Activated naive CD8-positive, alpha-beta T cell treated with anti-CD3 and anti-CD28 coated beads for 36 hours (primary cell): ENCODE measurements at regions not wholly inside any gene's neighbourhood (a gene's known extent, or its start where the extent isn't known, plus 50 kb on each side); places are given as distances from the start of the nearest gene placed in this dataset.

Source experiments
- DNase-seq: peaks from one replicate; pipeline ENCODE4 v3.0.0; 2021
- H3K27ac Mint-ChIP-seq: one replicate; pipeline ENCODE4 v1.8.0; 2022; ENCODE audit warnings: mild to moderate bottlenecking, moderate library complexity, mixed read lengths
- H3K27me3 Mint-ChIP-seq: one replicate; pipeline ENCODE4 v1.8.0; 2022; ENCODE audit warnings: mild to moderate bottlenecking, mixed read lengths
- H3K36me3 Mint-ChIP-seq: one replicate; pipeline ENCODE4 v1.8.0; 2021; ENCODE audit warnings: mild to moderate bottlenecking, mixed read lengths
- H3K4me1 Mint-ChIP-seq: one replicate; pipeline ENCODE4 v1.8.0; 2021; ENCODE audit warnings: mixed read lengths
- H3K4me3 Mint-ChIP-seq: one replicate; pipeline ENCODE4 v1.8.0; 2022; ENCODE audit warnings: mild to moderate bottlenecking, moderate library complexity, mixed read lengths
- H3K9me3 Mint-ChIP-seq: one replicate; pipeline ENCODE4 v1.8.0; 2022; ENCODE audit warnings: mixed read lengths

- Mint-ChIP-seq H3K4me3 (no peak overlapping the region), H3K27ac (no peak overlapping the region), H3K36me3 (peaks cover under 1% of the 10 kb centered on the region), H3K27me3 (peaks cover 85% of the 10 kb centered on the region), H3K4me1 (peaks cover 3% of the 10 kb centered on the region), H3K9me3 (no peaks in the 10 kb centered on the region)
- no peak for DNase-seq
Observed at GRCh38 chr5:124643336-124643735, 103.1 kb downstream of the ZNF608 start.

- H3K9me3 Mint-ChIP-seq, result no peaks in the 10 kb centered on the region
- H3K4me3 Mint-ChIP-seq, result no peak overlapping the region
- no peak overlapping the region for H3K27ac Mint-ChIP-seq
- H3K4me1 Mint-ChIP-seq, result peaks cover 1% of the 10 kb centered on the region
- H3K36me3 Mint-ChIP-seq, result no peaks in the 10 kb centered on the region
- peaks cover 75% of the 10 kb centered on the region for H3K27me3 Mint-ChIP-seq
- DNase-seq, result no peak
Observed at GRCh38 chr5:124642151-124642550, 104.3 kb downstream of the ZNF608 start.

GRCh38 chr5:124641154-124641792 is 105.2 kb downstream of the ZNF608 start:
- no peaks in the 10 kb centered on the region for H3K9me3 Mint-ChIP-seq
- no peak overlapping the region for H3K27ac Mint-ChIP-seq
- no peak for DNase-seq
- H3K36me3 Mint-ChIP-seq, result no peaks in the 10 kb centered on the region
- H3K4me3 Mint-ChIP-seq, result no peak overlapping the region
- H3K4me1 Mint-ChIP-seq, result no peaks in the 10 kb centered on the region
- peaks cover 66% of the 10 kb centered on the region for H3K27me3 Mint-ChIP-seq

GRCh38 chr5:124639095-124639665 is 107.3 kb downstream of the ZNF608 start:
- Mint-ChIP-seq H3K27ac (no peak overlapping the region), H3K9me3 (no peaks in the 10 kb centered on the region), H3K36me3 (no peaks in the 10 kb centered on the region), H3K27me3 (peaks cover 60% of the 10 kb centered on the region), H3K4me3 (no peak overlapping the region), H3K4me1 (no peaks in the 10 kb centered on the region)
- no peak for DNase-seq

GRCh38 chr5:124637011-124637410 is 109.4 kb downstream of the ZNF608 start:
- Mint-ChIP-seq H3K4me3 (no peak overlapping the region), H3K4me1 (no peaks in the 10 kb centered on the region), H3K9me3 (no peaks in the 10 kb centered on the region), H3K27ac (no peak overlapping the region), H3K36me3 (no peaks in the 10 kb centered on the region), H3K27me3 (peaks cover 53% of the 10 kb centered on the region)
- DNase-seq, result no peak

- H3K9me3 Mint-ChIP-seq, result no peaks in the 10 kb centered on the region
- H3K4me1 Mint-ChIP-seq, result peaks cover 2% of the 10 kb centered on the region
- H3K4me3 Mint-ChIP-seq, result no peak overlapping the region
- no peaks in the 10 kb centered on the region for H3K36me3 Mint-ChIP-seq
- H3K27ac Mint-ChIP-seq, result no peak overlapping the region
- H3K27me3 Mint-ChIP-seq, result peaks cover 51% of the 10 kb centered on the region
- DNase-seq, result no peak
Observed at GRCh38 chr5:124634741-124635323, 111.6 kb downstream of the ZNF608 start.

GRCh38 chr5:124634228-124634739 is 112.2 kb downstream of the ZNF608 start:
- H3K4me1 Mint-ChIP-seq, result peaks cover 2% of the 10 kb centered on the region
- no peak overlapping the region for H3K4me3 Mint-ChIP-seq

GRCh38 chr5:124633209-124633608 is 113.2 kb downstream of the ZNF608 start:
- peaks cover 2% of the 10 kb centered on the region for H3K4me1 Mint-ChIP-seq
- no peaks in the 10 kb centered on the region for H3K9me3 Mint-ChIP-seq
- H3K27ac Mint-ChIP-seq, result no peak overlapping the region
- H3K36me3 Mint-ChIP-seq, result no peaks in the 10 kb centered on the region
- no peak overlapping the region for H3K4me3 Mint-ChIP-seq
- H3K27me3 Mint-ChIP-seq, result peaks cover 44% of the 10 kb centered on the region
- DNase-seq, result no peak

More at GRCh38 chr5:124634228-124634739, 112.2 kb downstream of the ZNF608 start:
- no peak for DNase-seq
- no peaks in the 10 kb centered on the region for H3K36me3 Mint-ChIP-seq
- no peaks in the 10 kb centered on the region for H3K9me3 Mint-ChIP-seq
- H3K27ac Mint-ChIP-seq, result no peak overlapping the region
- H3K27me3 Mint-ChIP-seq, result peaks cover 48% of the 10 kb centered on the region

- Mint-ChIP-seq H3K4me3 (no peak overlapping the region), H3K27me3 (peaks cover 48% of the 10 kb centered on the region), H3K4me1 (peaks cover 2% of the 10 kb centered on the region), H3K27ac (no peak overlapping the region), H3K36me3 (no peaks in the 10 kb centered on the region), H3K9me3 (no peaks in the 10 kb centered on the region)
- no peak for DNase-seq
Observed at GRCh38 chr5:124631874-124632550, 114.4 kb downstream of the ZNF608 start.

GRCh38 chr5:124630767-124631704 is 115.4 kb downstream of the ZNF608 start:
- Mint-ChIP-seq H3K4me3 (no peak overlapping the region), H3K4me1 (peaks cover 2% of the 10 kb centered on the region), H3K27ac (no peak overlapping the region), H3K36me3 (no peaks in the 10 kb centered on the region), H3K27me3 (peaks cover 55% of the 10 kb centered on the region), H3K9me3 (no peaks in the 10 kb centered on the region)
- no peak for DNase-seq

- H3K4me3 Mint-ChIP-seq, result no peak overlapping the region
- H3K27me3 Mint-ChIP-seq, result peaks cover 58% of the 10 kb centered on the region
- no peaks in the 10 kb centered on the region for H3K36me3 Mint-ChIP-seq
- no peak for DNase-seq
- H3K27ac Mint-ChIP-seq, result no peak overlapping the region
- no peaks in the 10 kb centered on the region for H3K9me3 Mint-ChIP-seq
- peaks cover 2% of the 10 kb centered on the region for H3K4me1 Mint-ChIP-seq
Observed at GRCh38 chr5:124628721-124629596, 117.5 kb downstream of the ZNF608 start.

GRCh38 chr5:124627815-124628595 is 118.4 kb downstream of the ZNF608 start:
- Mint-ChIP-seq H3K9me3 (no peaks in the 10 kb centered on the region), H3K36me3 (no peaks in the 10 kb centered on the region), H3K4me1 (peaks cover 2% of the 10 kb centered on the region), H3K27me3 (peaks cover 53% of the 10 kb centered on the region), H3K4me3 (no peak overlapping the region), H3K27ac (no peak overlapping the region)
- no peak for DNase-seq

GRCh38 chr5:124626053-124626452 is 120.4 kb downstream of the ZNF608 start:
- Mint-ChIP-seq H3K27ac (no peak overlapping the region), H3K4me3 (no peak overlapping the region), H3K4me1 (no peaks in the 10 kb centered on the region), H3K36me3 (no peaks in the 10 kb centered on the region), H3K27me3 (peaks cover 40% of the 10 kb centered on the region), H3K9me3 (no peaks in the 10 kb centered on the region)
- DNase-seq, result no peak
